Activated CD8-positive, alpha-beta T cell treated with anti-CD3 and anti-CD28 coated beads for 36 hours (primary cell): ENCODE measurements at regions not wholly inside any gene's neighbourhood (a gene's known extent, or its start where the extent isn't known, plus 50 kb on each side); places are given as distances from the start of the nearest gene placed in this dataset.
A peak's percentile ranks its signal among the peaks of the same experiment; 100 is the strongest.

Experiments
- ATAC-seq: fragments of 200-7000 bp; cut with Tn5 transposase; one replicate; pipeline ENCODE4 v1.10.0; 2021; ENCODE audit warnings: mild to moderate bottlenecking, moderate library complexity
- CTCF ChIA-PET: fragments of 350-600 bp; sonication (Branson Sonifier 250); formaldehyde crosslinking; loops from one replicate; lab custom pipeline; 2021; ENCODE audit warnings: antibody characterized with exemption; lab: Charles Lee
- POLR2A ChIA-PET: fragments of 350-600 bp; sonication (Branson Sonifier 250); formaldehyde crosslinking; loops from one replicate; lab custom pipeline; 2021; ENCODE audit warnings: antibody characterized with exemption; lab: Charles Lee
- DNase-seq: peaks from one replicate; pipeline ENCODE4 v3.0.0-alpha.2; 2020
- H3K27ac Mint-ChIP-seq: one replicate; pipeline ENCODE4 v1.8.0; 2021; ENCODE audit warnings: mild to moderate bottlenecking, mixed read lengths
- H3K27me3 Mint-ChIP-seq: one replicate; pipeline ENCODE4 v1.8.0; 2021; ENCODE audit warnings: mixed read lengths
- H3K36me3 Mint-ChIP-seq: one replicate; pipeline ENCODE4 v1.8.0; 2021; ENCODE audit warnings: low read depth, mixed read lengths
- H3K4me1 Mint-ChIP-seq: one replicate; pipeline ENCODE4 v1.8.0; 2021; ENCODE audit warnings: low read depth, mixed read lengths
- H3K4me3 Mint-ChIP-seq: one replicate; pipeline ENCODE4 v1.8.0; 2021; ENCODE audit warnings: mild to moderate bottlenecking, moderate library complexity, mixed read lengths
- H3K9me3 Mint-ChIP-seq: one replicate; pipeline ENCODE4 v1.8.0; 2021; ENCODE audit warnings: mixed read lengths
- CTCF ChIP-seq: fragments of 200-600 bp; IDR thresholded peaks from one replicate; pipeline ENCODE4 v1.8.0; 2022; ENCODE audit warnings: antibody characterized with exemption, mild to moderate bottlenecking
- intact Hi-C: fragments of 100-400 bp; cut with micrococcal nuclease; formaldehyde crosslinking; loops from one replicate; pipeline ENCODE4 v1.10.0; 2022

GRCh38 chr12:107219301-107219700 lies 126.0 kb upstream of the CRY1 start:
- DNase-seq (no peak), ATAC-seq (no peak)
- ChIA-PET CTCF (interaction anchor here (0.9 to 1.4 kb wide), 2 partner anchors 75 to 237 kb away, joined by 3 to 4 read pairs; no protein-coding TSS in a partner anchor), POLR2A (no interaction called here)
- Mint-ChIP-seq H3K9me3 (no peaks in the 10 kb centered on the region), H3K27ac (no peak overlapping the region), H3K4me3 (no peak overlapping the region), H3K27me3 (peaks cover 11% of the 10 kb centered on the region), H3K36me3 (no peaks in the 10 kb centered on the region), H3K4me1 (peaks cover 4% of the 10 kb centered on the region)
- intact Hi-C loops, result no loop called here
- TF ChIP-seq CTCF, result no peak

DNA sequence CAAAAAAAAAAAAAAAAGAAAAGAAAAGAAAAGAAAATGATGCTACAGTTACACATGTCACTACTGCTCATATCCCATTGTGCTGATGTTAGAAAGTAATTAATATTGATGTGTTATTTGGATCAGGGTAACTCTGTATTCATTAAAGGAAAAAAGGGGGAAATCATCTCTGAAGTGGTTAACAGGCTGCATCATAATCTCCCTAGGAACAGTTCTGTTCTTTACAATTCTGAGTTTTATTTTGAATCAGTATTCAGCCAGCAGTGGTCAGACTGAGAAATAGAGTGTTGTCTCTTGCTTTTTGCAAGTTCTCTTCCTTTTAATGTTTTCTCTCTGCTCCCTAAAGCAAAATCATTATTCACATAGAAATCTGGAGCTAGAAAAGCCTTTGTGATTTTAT lies 128.6 kb upstream of the CRY1 start:
- DNase-seq, result no peak
- ATAC-seq, result peak; percentile 24
- Mint-ChIP-seq H3K27ac (no peak overlapping the region), H3K4me3 (no peak overlapping the region), H3K9me3 (no peaks in the 10 kb centered on the region), H3K36me3 (no peaks in the 10 kb centered on the region), H3K4me1 (peaks cover 4% of the 10 kb centered on the region), H3K27me3 (peaks cover 11% of the 10 kb centered on the region)
- ChIA-PET CTCF (no interaction called here), POLR2A (interaction anchor here (0.9 kb wide), 1 partner anchor 13 kb away, joined by 3 read pairs; no protein-coding TSS in a partner anchor)
- no peak for TF ChIP-seq CTCF
- intact Hi-C loops, result no loop called here

- H3K4me1 Mint-ChIP-seq, result peaks cover 4% of the 10 kb centered on the region
- H3K4me3 Mint-ChIP-seq, result no peak overlapping the region
- ChIA-PET POLR2A (no interaction called here), CTCF (no interaction called here)
- H3K9me3 Mint-ChIP-seq, result no peaks in the 10 kb centered on the region
- no peak for ATAC-seq
- H3K27ac Mint-ChIP-seq, result no peak overlapping the region
- no peak for DNase-seq
- intact Hi-C loops, result no loop called here
- no peak for TF ChIP-seq CTCF
- no peaks in the 10 kb centered on the region for H3K36me3 Mint-ChIP-seq
- peaks cover 11% of the 10 kb centered on the region for H3K27me3 Mint-ChIP-seq
Observed at GRCh38 chr12:107223821-107224220, 130.5 kb upstream of the CRY1 start.

- peaks cover 9% of the 10 kb centered on the region for H3K27me3 Mint-ChIP-seq
- ChIA-PET CTCF (interaction anchor here (1.3 kb wide), 1 partner anchor 177 kb away, joined by 5 read pairs; no protein-coding TSS in a partner anchor), POLR2A (interaction anchor here (0.6 kb wide), 1 partner anchor 349 kb away, joined by 3 read pairs; no protein-coding TSS in a partner anchor)
- intact Hi-C loops, result no loop called here
- no peak for DNase-seq
- peaks cover 4% of the 10 kb centered on the region for H3K4me1 Mint-ChIP-seq
- H3K4me3 Mint-ChIP-seq, result no peak overlapping the region
- no peaks in the 10 kb centered on the region for H3K9me3 Mint-ChIP-seq
- no peak overlapping the region for H3K27ac Mint-ChIP-seq
- no peaks in the 10 kb centered on the region for H3K36me3 Mint-ChIP-seq
- ATAC-seq, result no peak
- TF ChIP-seq CTCF, result no peak
Observed at GRCh38 chr12:107225635-107226034, 132.3 kb upstream of the CRY1 start.

GRCh38 chr12:107226126-107226525 lies 132.8 kb upstream of the CRY1 start:
- no peak for ATAC-seq
- CTCF ChIA-PET, result interaction anchor here (1.3 kb wide), 1 partner anchor 176 kb away, joined by 5 read pairs; no protein-coding TSS in a partner anchor

More at GRCh38 chr12:107226126-107226525, 132.8 kb upstream of the CRY1 start:
- Mint-ChIP-seq H3K9me3 (no peaks in the 10 kb centered on the region), H3K4me1 (peaks cover 4% of the 10 kb centered on the region), H3K27me3 (peaks cover 6% of the 10 kb centered on the region), H3K27ac (no peak overlapping the region), H3K4me3 (no peak overlapping the region), H3K36me3 (no peaks in the 10 kb centered on the region)
- no peak for TF ChIP-seq CTCF
- DNase-seq, result no peak
- POLR2A ChIA-PET, result interaction anchor here (0.6 kb wide), 1 partner anchor 348 kb away, joined by 3 read pairs; no protein-coding TSS in a partner anchor
- intact Hi-C loops, result no loop called here
